LNCAP (cell line): ENCODE measurements at regions not wholly inside any gene's neighbourhood (a gene's known extent, or its start where the extent isn't known, plus 50 kb on each side); places are given as distances from the start of the nearest gene placed in this dataset.

Experiments
- CTCF ChIP-seq: fragments of 450-650 bp; IDR thresholded peaks from 2 replicates; pipeline ENCODE4 v1.5.1; 2017; ENCODE audit warnings: mild to moderate bottlenecking

GRCh38 chr3:124610130-124610529 lies 120.1 kb upstream of the UMPS start:
- TF ChIP-seq CTCF: no peak

GRCh38 chr3:124611520-124611919 lies 118.7 kb upstream of the UMPS start:
- TF ChIP-seq CTCF: no peak

- no peak for TF ChIP-seq CTCF
These were observed 114.2 kb upstream of the UMPS start for GRCh38 chr3:124615896-124616543.

GRCh38 chr3:124617177-124617576 lies 113.1 kb upstream of the UMPS start:
- no peak for TF ChIP-seq CTCF

- no peak for TF ChIP-seq CTCF
These were observed 110.2 kb upstream of the UMPS start for GRCh38 chr3:124619887-124620599.

GRCh38 chr3:124620600-124621063 lies 109.6 kb upstream of the UMPS start:
- TF ChIP-seq CTCF: no peak

- no peak for TF ChIP-seq CTCF
These were observed 108.8 kb upstream of the UMPS start for GRCh38 chr3:124621498-124621897.
